LNCAP (cell line): ENCODE measurements at regions not wholly inside any gene's neighbourhood (a gene's known extent, or its start where the extent isn't known, plus 50 kb on each side); places are given as distances from the start of the nearest gene placed in this dataset.

Experiments used
- CTCF ChIP-seq: fragments of 450-650 bp; IDR thresholded peaks from 2 replicates; pipeline ENCODE4 v1.5.1; 2017; ENCODE audit warnings: mild to moderate bottlenecking

GRCh38 chr2:153068052-153068451 lies 349.6 kb downstream of the ARL6IP6 start:
- no peak for TF ChIP-seq CTCF

GRCh38 chr2:153059338-153060052 lies 341.1 kb downstream of the ARL6IP6 start:
- no peak for TF ChIP-seq CTCF

- TF ChIP-seq CTCF = no peak
Observed at GRCh38 chr2:153057743-153058142, 339.3 kb downstream of the ARL6IP6 start.

GRCh38 chr2:153055182-153055581 lies 336.8 kb downstream of the ARL6IP6 start:
- TF ChIP-seq CTCF = no peak

- no peak for TF ChIP-seq CTCF
Observed at GRCh38 chr2:153052807-153053559, 334.6 kb downstream of the ARL6IP6 start.

- TF ChIP-seq CTCF = no peak
Observed at GRCh38 chr2:153047220-153047619, 328.8 kb downstream of the ARL6IP6 start.

- TF ChIP-seq CTCF = no peak
Observed at GRCh38 chr2:153043385-153043784, 325.0 kb downstream of the ARL6IP6 start.
